SU-DHL-6 (cell line): ENCODE measurements at regions not wholly inside any gene's neighbourhood (a gene's known extent, or its start where the extent isn't known, plus 50 kb on each side); places are given as distances from the start of the nearest gene placed in this dataset.

ENCODE experiments used
- CTCF ChIP-seq: fragments of 200-600 bp; sonication (generic); IDR thresholded peaks from one replicate; pipeline ENCODE4 v1.5.1; 2017; ENCODE audit warnings: antibody characterized with exemption, mild to moderate bottlenecking, low read length, moderate library complexity; ENCODE audit not compliant: insufficient read depth, poor library complexity, severe bottlenecking
- EZH2phosphoT487 ChIP-seq: fragments of 200-600 bp; sonication (generic), shearing (Covaris generic); conservative IDR thresholded peaks from 2 replicates; pipeline ENCODE4 v1.6.1; 2018; ENCODE audit warnings: mild to moderate bottlenecking, antibody characterized with exemption, low read length, moderate library complexity, mixed read lengths

- peak; percentile 27 for TF ChIP-seq CTCF
- no peak for TF ChIP-seq EZH2phosphoT487
Observed at GRCh38 chr18:70578480-70578879, 289.6 kb downstream of the SOCS6 start.
